K562 (cell line): ENCODE measurements at regions not wholly inside any gene's neighbourhood (a gene's known extent, or its start where the extent isn't known, plus 50 kb on each side); places are given as distances from the start of the nearest gene placed in this dataset.

Experiments used
- ATAC-seq: fragments of 200-7000 bp; cut with Tn5 transposase; 3 replicates; pipeline ENCODE4 v1.9.1; 2020; ENCODE audit warnings: moderate library complexity
- BruUV-seq: library from RNA; stranded (reverse); fragments of 400-500 nt; replicated peaks from 2 replicates; lab custom pipeline; 2021; lab: Mats Ljungman, UMichigan
- CTCF ChIA-PET: fragments of 300-600 bp; formaldehyde crosslinking; extraction: SDS; loops from one replicate; lab custom pipeline; 2021; ENCODE audit warnings: low intra/inter-chr PET ratio; lab: Yijun Ruan, JAX
- POLR2A ChIA-PET: fragments of 300-600, 350-650 bp; sonication (Branson Sonifier 250); formaldehyde crosslinking; extraction: SDS; loops from one replicate; lab custom pipeline; 2021; ENCODE audit warnings: antibody characterized with exemption, inconsistent platforms; lab: Yijun Ruan, JAX
- DNase-seq, 4 experiments: peaks; one replicate each; pipeline versions ENCODE4 v3.0.0 to v3.0.0-alpha.2; 2011 to 2018; ENCODE audit warnings: low spot score in 3 of 4, mixed read lengths in 3 of 4; ENCODE audit errors: extremely low read depth in 1 of 4
- FAIRE-seq: peaks from 2 replicates; lab custom pipeline; 2011; peaks lifted over from hg19 to GRCh38; lab: Jason Lieb, UNC
- H2AFZ ChIP-seq: 2 replicates; pipeline ENCODE4 v1.6.0; 2011; ENCODE audit warnings: low read depth, low read length, control low read depth, inconsistent platforms
- H3K27ac ChIP-seq: fragments of 200-600 bp; 3 replicates; pipeline ENCODE4 v1.8.0; 2011; ENCODE audit warnings: low read depth, mild to moderate bottlenecking, control low read depth, inconsistent platforms, low read length, moderate library complexity, mixed read lengths; ENCODE audit errors: extremely low read depth
- H3K27me3 ChIP-seq, 2 experiments: fragments of 300-600 bp in 1 of 2; 2 replicates in 1 of 2; 3 replicates in 1 of 2; pipeline versions ENCODE4 v1.6.0 to v1.8.0; 2011; ENCODE audit warnings: inconsistent platforms in 2 of 2, low read length in 2 of 2, mild to moderate bottlenecking in 1 of 2, mixed read lengths in 1 of 2, moderate library complexity in 1 of 2; ENCODE audit not compliant: control insufficient read depth in 2 of 2, insufficient read depth in 2 of 2
- H3K36me3 ChIP-seq: fragments of 300-600 bp; 3 replicates; pipeline ENCODE4 v1.8.0; 2011; ENCODE audit warnings: mild to moderate bottlenecking, low read length, inconsistent platforms; ENCODE audit not compliant: control insufficient read depth, insufficient read depth
- H3K4me1 ChIP-seq, 2 experiments: fragments of 200-600 bp in 1 of 2; replicated peaks in 1 of 2; 2 replicates in 1 of 2; 3 replicates in 1 of 2; pipeline versions ENCODE4 v1.5.1 to v1.8.0; 2011; ENCODE audit warnings: inconsistent platforms in 2 of 2, low read length in 2 of 2, mild to moderate bottlenecking in 1 of 2, mixed read lengths in 1 of 2, moderate library complexity in 1 of 2; ENCODE audit not compliant: control insufficient read depth in 2 of 2, insufficient read depth in 2 of 2
- H3K4me2 ChIP-seq: 2 replicates; pipeline ENCODE4 v1.6.1; 2011; ENCODE audit warnings: low read length, control low read depth, inconsistent platforms, mixed read lengths; ENCODE audit not compliant: insufficient read depth
- H3K4me3 ChIP-seq: fragments of 200-600 bp; sonication (generic), shearing (Covaris generic); 2 replicates; pipeline ENCODE4 v1.5.1; 2016; ENCODE audit warnings: control low read depth, inconsistent platforms
- H3K79me2 ChIP-seq: fragments of 200-600 bp; 3 replicates; pipeline ENCODE4 v1.8.0; 2011; ENCODE audit warnings: low read length, inconsistent platforms; ENCODE audit not compliant: control insufficient read depth, insufficient read depth
- H3K9ac ChIP-seq, 2 experiments: 2 replicates each; pipeline versions ENCODE4 v1.6.0 to v1.6.1; 2011; ENCODE audit warnings: low read depth in 2 of 2, low read length in 2 of 2, control low read depth in 1 of 2, inconsistent platforms in 1 of 2, mild to moderate bottlenecking in 1 of 2, mixed read lengths in 1 of 2; ENCODE audit not compliant: insufficient read depth in 1 of 2
- H3K9me1 ChIP-seq: one replicate; pipeline ENCODE4 v1.6.0; 2011; ENCODE audit warnings: inconsistent platforms, mild to moderate bottlenecking, low read length, moderate library complexity; ENCODE audit not compliant: control insufficient read depth, insufficient read depth
- H3K9me3 ChIP-seq: replicated peaks from 2 replicates; pipeline ENCODE4 v1.5.1; 2011; ENCODE audit warnings: low read depth, low read length, inconsistent platforms; ENCODE audit not compliant: control insufficient read depth, insufficient read depth
- H4K20me1 ChIP-seq: replicated peaks from 2 replicates; pipeline ENCODE4 v1.6.1; 2011; ENCODE audit warnings: low read length, inconsistent platforms, mixed read lengths; ENCODE audit not compliant: control insufficient read depth, insufficient read depth
- ZKSCAN1 ChIP-seq: fragments of 150-350 bp; IDR thresholded peaks from 2 replicates; pipeline ENCODE4 v1.6.1; 2016; ENCODE audit warnings: low read depth, low read length
- WGBS: fragments of 100-300 bp; shearing (Covaris generic); methylation state at CpG from one replicate; pipeline ENCODE4 v1.1.6; 2016; ENCODE audit warnings: low coverage, mixed read lengths; ENCODE audit not compliant: insufficient coverage; ENCODE audit errors: missing lambda C conversion rate; 5-methylcytosine and 5-hydroxymethylcytosine counted together
- in situ Hi-C: fragments of 300-500 bp; cut with MboI; formaldehyde crosslinking; loops from 4 replicates; pipeline ENCODE4 v1.15.0; 2018; ENCODE audit warnings: inconsistent platforms, mixed read lengths
- intact Hi-C: fragments of 100-400 bp; cut with micrococcal nuclease; formaldehyde crosslinking; loops from 2 replicates; pipeline ENCODE4 v1.14.2; 2022
- TF ChIP-seq, protein P1 (sequence below): fragments of 200-800 bp; sonication (Bioruptor generic); IDR thresholded peaks from 2 replicates; pipeline ENCODE4 v1.6.1; 2016; ENCODE audit warnings: missing genetic modification characterization, missing compliant biosample characterization

DNA sequence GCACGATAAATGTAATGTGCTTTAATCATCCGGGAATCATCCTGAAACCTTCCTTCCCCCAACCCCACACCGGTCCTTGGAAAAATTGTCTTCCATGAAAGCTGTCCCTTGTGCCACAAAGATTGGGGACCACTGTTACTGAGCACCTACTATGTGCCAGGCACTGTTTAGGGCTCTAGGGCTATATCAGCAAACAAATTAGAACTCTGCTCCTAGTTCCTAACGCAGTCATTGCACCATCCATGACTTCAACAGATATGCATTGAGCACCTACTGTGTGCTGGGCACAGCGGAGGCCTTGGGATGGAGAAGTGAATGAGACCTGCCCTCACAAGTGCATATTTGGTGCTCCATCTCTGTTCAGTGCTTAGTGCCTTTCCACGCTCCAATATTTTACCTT, 50.3 kb upstream of the BLCAP start:
- no peaks in the 10 kb centered on the region for H3K79me2 ChIP-seq
- FAIRE-seq (no peak), ATAC-seq (no peak), DNase-seq (no peak)
- no peaks in the 10 kb centered on the region for H3K9me3 ChIP-seq
- in situ Hi-C loops (no loop called here), intact Hi-C loops (no loop called here)
- no TSS peak for BruUV-seq
- H3K4me1 ChIP-seq: no peaks in the 10 kb centered on the region
- peaks cover 0 to 21% of the 10 kb centered on the region in 2 experiments; a peak in 3 of 5 replicates for H3K27me3 ChIP-seq
- no peak overlapping the region for H3K9ac ChIP-seq
- H3K36me3 ChIP-seq: no peaks in the 10 kb centered on the region
- H4K20me1 ChIP-seq: no peaks in the 10 kb centered on the region
- no peak overlapping the region for H3K4me2 ChIP-seq
- no peaks in the 10 kb centered on the region for H3K9me1 ChIP-seq
- H3K27ac ChIP-seq: no peak overlapping the region
- CTCF ChIA-PET: no interaction called here
- no peak overlapping the region for H3K4me3 ChIP-seq
- POLR2A ChIA-PET: no interaction called here
- no peak overlapping the region for H2AFZ ChIP-seq
- TF ChIP-seq ZKSCAN1: peak; percentile 91
- TF ChIP-seq, protein P1, sequence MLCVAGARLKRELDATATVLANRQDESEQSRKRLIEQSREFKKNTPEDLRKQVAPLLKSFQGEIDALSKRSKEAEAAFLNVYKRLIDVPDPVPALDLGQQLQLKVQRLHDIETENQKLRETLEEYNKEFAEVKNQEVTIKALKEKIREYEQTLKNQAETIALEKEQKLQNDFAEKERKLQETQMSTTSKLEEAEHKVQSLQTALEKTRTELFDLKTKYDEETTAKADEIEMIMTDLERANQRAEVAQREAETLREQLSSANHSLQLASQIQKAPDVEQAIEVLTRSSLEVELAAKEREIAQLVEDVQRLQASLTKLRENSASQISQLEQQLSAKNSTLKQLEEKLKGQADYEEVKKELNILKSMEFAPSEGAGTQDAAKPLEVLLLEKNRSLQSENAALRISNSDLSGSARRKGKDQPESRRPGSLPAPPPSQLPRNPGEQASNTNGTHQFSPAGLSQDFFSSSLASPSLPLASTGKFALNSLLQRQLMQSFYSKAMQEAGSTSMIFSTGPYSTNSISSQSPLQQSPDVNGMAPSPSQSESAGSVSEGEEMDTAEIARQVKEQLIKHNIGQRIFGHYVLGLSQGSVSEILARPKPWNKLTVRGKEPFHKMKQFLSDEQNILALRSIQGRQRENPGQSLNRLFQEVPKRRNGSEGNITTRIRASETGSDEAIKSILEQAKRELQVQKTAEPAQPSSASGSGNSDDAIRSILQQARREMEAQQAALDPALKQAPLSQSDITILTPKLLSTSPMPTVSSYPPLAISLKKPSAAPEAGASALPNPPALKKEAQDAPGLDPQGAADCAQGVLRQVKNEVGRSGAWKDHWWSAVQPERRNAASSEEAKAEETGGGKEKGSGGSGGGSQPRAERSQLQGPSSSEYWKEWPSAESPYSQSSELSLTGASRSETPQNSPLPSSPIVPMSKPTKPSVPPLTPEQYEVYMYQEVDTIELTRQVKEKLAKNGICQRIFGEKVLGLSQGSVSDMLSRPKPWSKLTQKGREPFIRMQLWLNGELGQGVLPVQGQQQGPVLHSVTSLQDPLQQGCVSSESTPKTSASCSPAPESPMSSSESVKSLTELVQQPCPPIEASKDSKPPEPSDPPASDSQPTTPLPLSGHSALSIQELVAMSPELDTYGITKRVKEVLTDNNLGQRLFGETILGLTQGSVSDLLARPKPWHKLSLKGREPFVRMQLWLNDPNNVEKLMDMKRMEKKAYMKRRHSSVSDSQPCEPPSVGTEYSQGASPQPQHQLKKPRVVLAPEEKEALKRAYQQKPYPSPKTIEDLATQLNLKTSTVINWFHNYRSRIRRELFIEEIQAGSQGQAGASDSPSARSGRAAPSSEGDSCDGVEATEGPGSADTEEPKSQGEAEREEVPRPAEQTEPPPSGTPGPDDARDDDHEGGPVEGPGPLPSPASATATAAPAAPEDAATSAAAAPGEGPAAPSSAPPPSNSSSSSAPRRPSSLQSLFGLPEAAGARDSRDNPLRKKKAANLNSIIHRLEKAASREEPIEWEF (CRISPR knock-in tag): no peak
- 1% methylated on average over 6 of the region's 6 CpGs for WGBS
